ENCODE measurements at regions not wholly inside any gene's neighbourhood (a gene's known extent, or its start where the extent isn't known, plus 50 kb on each side); places are given as distances from the start of the nearest gene placed in this dataset.

DNA sequence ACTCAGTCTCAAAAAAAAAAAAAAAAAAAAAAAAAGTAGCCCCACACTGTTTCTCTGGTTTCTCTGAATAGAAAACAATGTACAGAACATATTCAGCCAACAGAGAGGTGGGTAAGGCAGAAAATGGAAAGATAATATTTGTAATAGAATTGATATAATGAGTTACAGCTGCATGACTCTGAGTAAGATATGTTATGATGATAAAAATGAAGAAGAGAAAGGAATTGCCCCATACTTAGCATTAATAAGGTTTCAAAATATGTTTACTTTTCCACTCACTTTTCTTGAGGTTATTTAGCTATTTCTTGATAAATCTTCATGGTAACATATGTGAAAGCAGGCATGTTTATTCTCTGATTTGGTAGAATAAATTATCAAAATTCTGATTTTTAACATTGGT, 100.9 kb upstream of the ROBO2 start:
- TF ChIP-seq, protein P1, sequence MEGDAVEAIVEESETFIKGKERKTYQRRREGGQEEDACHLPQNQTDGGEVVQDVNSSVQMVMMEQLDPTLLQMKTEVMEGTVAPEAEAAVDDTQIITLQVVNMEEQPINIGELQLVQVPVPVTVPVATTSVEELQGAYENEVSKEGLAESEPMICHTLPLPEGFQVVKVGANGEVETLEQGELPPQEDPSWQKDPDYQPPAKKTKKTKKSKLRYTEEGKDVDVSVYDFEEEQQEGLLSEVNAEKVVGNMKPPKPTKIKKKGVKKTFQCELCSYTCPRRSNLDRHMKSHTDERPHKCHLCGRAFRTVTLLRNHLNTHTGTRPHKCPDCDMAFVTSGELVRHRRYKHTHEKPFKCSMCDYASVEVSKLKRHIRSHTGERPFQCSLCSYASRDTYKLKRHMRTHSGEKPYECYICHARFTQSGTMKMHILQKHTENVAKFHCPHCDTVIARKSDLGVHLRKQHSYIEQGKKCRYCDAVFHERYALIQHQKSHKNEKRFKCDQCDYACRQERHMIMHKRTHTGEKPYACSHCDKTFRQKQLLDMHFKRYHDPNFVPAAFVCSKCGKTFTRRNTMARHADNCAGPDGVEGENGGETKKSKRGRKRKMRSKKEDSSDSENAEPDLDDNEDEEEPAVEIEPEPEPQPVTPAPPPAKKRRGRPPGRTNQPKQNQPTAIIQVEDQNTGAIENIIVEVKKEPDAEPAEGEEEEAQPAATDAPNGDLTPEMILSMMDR (conservative IDR thresholded peaks at IDR 0.05; ENCODE audit: low read depth, low read length) = no peak
- TF ChIP-seq EZH2phosphoT487 (IDR thresholded peaks at IDR 0.05; ENCODE audit: borderline replicate concordance, low read length) = no peak
